Parathyroid adenoma (tissue), 2 donors: ENCODE measurements at regions not wholly inside any gene's neighbourhood (a gene's known extent, or its start where the extent isn't known, plus 50 kb on each side); places are given as distances from the start of the nearest gene placed in this dataset.
"Not testable (repeated sequence)": the region's sequence is repeated elsewhere in the genome, so short reads cannot be mapped to it uniquely, and the experiment has no call there.

Experiments used
- H2AFZ ChIP-seq: fragments of 300-600 bp; sonication (generic); one replicate; pipeline ENCODE4 v1.7.0; 2017; ENCODE audit warnings: antibody characterized with exemption, mild to moderate bottlenecking
- H3K27ac ChIP-seq: fragments of 300-600 bp; sonication (generic); one replicate; pipeline ENCODE4 v1.7.0; 2017
- H3K27me3 ChIP-seq: fragments of 300-600 bp; sonication (generic); one replicate; pipeline ENCODE4 v1.7.0; 2017; ENCODE audit warnings: low read length; ENCODE audit not compliant: control insufficient read depth, insufficient read depth
- H3K36me3 ChIP-seq: fragments of 300-600 bp; sonication (generic); one replicate; pipeline ENCODE4 v1.7.0; 2017; ENCODE audit warnings: low read length; ENCODE audit not compliant: control insufficient read depth, insufficient read depth
- H3K4me1 ChIP-seq: fragments of 300-600 bp; sonication (generic); one replicate; pipeline ENCODE4 v1.7.0; 2017; ENCODE audit warnings: control low read depth
- H3K4me2 ChIP-seq: fragments of 300-600 bp; sonication (generic); one replicate; pipeline ENCODE4 v1.7.0; 2017; ENCODE audit warnings: low read length
- H3K4me3 ChIP-seq: fragments of 300-600 bp; sonication (generic); one replicate; pipeline ENCODE4 v1.7.0; 2017; ENCODE audit warnings: low read depth, low read length
- H3K79me2 ChIP-seq: fragments of 300-600 bp; sonication (generic); one replicate; pipeline ENCODE4 v1.7.0; 2017; ENCODE audit warnings: control low read depth
- H3K9ac ChIP-seq: fragments of 300-600 bp; sonication (generic); one replicate; pipeline ENCODE4 v1.7.0; 2017; ENCODE audit warnings: mild to moderate bottlenecking
- H3K9me3 ChIP-seq: fragments of 300-600 bp; sonication (generic); one replicate; pipeline ENCODE4 v1.7.0; 2017; ENCODE audit warnings: low read length; ENCODE audit not compliant: control insufficient read depth
- TF ChIP-seq, protein P1 (sequence below): fragments of 300-600 bp; sonication (generic); IDR thresholded peaks from one replicate; pipeline ENCODE4 v1.7.0; 2017; ENCODE audit warnings: antibody characterized with exemption, mild to moderate bottlenecking
- donor health status: primary hyperparathyroidism.

DNA sequence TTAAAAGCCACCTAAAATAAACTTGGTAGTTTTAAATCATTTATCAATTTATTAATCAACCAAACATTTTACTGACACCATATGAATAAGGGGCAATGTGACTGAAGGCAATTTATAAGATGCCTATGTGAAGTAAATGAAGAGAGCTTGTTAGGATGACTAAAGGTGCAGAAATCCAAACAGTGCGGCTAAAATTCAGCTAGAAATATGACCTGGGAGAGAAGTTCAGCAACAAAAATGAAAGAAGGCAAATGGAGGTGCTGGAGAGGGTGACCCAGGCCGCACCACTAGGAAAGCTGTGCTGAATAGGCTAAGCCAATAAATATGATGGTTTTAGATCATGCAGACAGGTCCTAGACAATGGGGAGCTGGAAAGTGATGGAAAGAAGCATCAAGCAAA is 403.7 kb downstream of the BTG1 start:
- Histone ChIP-seq H3K4me3 (no peak overlapping the region), H3K4me2 (no peak overlapping the region), H3K4me1 (no peaks in the 10 kb centered on the region), H3K79me2 (no peaks in the 10 kb centered on the region), H3K27ac (no peak overlapping the region), H2AFZ (no peak overlapping the region), H3K27me3 (no peaks in the 10 kb centered on the region), H3K36me3 (no peaks in the 10 kb centered on the region), H3K9me3 (no peaks in the 10 kb centered on the region), H3K9ac (no peak overlapping the region)
- TF ChIP-seq, protein P1, sequence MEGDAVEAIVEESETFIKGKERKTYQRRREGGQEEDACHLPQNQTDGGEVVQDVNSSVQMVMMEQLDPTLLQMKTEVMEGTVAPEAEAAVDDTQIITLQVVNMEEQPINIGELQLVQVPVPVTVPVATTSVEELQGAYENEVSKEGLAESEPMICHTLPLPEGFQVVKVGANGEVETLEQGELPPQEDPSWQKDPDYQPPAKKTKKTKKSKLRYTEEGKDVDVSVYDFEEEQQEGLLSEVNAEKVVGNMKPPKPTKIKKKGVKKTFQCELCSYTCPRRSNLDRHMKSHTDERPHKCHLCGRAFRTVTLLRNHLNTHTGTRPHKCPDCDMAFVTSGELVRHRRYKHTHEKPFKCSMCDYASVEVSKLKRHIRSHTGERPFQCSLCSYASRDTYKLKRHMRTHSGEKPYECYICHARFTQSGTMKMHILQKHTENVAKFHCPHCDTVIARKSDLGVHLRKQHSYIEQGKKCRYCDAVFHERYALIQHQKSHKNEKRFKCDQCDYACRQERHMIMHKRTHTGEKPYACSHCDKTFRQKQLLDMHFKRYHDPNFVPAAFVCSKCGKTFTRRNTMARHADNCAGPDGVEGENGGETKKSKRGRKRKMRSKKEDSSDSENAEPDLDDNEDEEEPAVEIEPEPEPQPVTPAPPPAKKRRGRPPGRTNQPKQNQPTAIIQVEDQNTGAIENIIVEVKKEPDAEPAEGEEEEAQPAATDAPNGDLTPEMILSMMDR, result no peak

GRCh38 chr12:91733846-91734245 is 411.8 kb downstream of the BTG1 start:
- H3K9me3 ChIP-seq, H3K4me1 ChIP-seq, H3K27ac ChIP-seq, H3K36me3 ChIP-seq, H3K4me3 ChIP-seq, H2AFZ ChIP-seq, H3K79me2 ChIP-seq, H3K4me2 ChIP-seq, H3K9ac ChIP-seq, H3K27me3 ChIP-seq: not testable (repeated sequence)

GRCh38 chr12:91732086-91732485 is 413.6 kb downstream of the BTG1 start:
- H3K9ac ChIP-seq, result no peak overlapping the region
- H3K4me3 ChIP-seq, result no peak overlapping the region
- no peaks in the 10 kb centered on the region for H3K27me3 ChIP-seq
- no peak overlapping the region for H2AFZ ChIP-seq
- H3K4me1 ChIP-seq, result no peaks in the 10 kb centered on the region
- no peak overlapping the region for H3K27ac ChIP-seq
- H3K9me3 ChIP-seq, result no peaks in the 10 kb centered on the region
- H3K79me2 ChIP-seq, result no peaks in the 10 kb centered on the region
- TF ChIP-seq, protein P1, result no peak
- H3K36me3 ChIP-seq, result no peaks in the 10 kb centered on the region
- no peak overlapping the region for H3K4me2 ChIP-seq

DNA sequence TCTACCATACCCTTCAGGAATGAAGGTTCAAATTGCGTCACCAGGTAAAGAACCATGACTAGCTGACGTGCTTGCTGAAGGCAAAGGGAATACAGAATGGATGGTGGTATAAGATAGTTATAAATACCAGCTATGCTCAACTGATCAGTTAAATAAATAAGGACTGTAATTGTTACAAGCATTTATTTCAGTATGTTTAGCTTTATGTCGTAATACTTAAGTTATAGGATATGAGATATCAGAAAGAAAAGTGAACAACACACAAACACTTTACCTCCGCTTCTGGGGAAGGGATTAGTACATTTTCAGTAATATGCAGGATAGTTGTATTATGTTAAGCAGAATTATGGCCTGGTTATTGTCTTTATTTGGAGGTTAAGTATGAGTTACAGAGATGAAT is 416.1 kb downstream of the BTG1 start:
- no peaks in the 10 kb centered on the region for H3K27me3 ChIP-seq
- H3K4me1 ChIP-seq, result no peaks in the 10 kb centered on the region
- no peak overlapping the region for H3K4me3 ChIP-seq
- no peaks in the 10 kb centered on the region for H3K36me3 ChIP-seq
- H3K4me2 ChIP-seq, result no peak overlapping the region
- H2AFZ ChIP-seq, result no peak overlapping the region
- H3K27ac ChIP-seq, result no peak overlapping the region
- no peaks in the 10 kb centered on the region for H3K9me3 ChIP-seq
- TF ChIP-seq, protein P1, result no peak
- no peaks in the 10 kb centered on the region for H3K79me2 ChIP-seq
- no peak overlapping the region for H3K9ac ChIP-seq

- Histone ChIP-seq H3K27me3 (no peaks in the 10 kb centered on the region), H3K79me2 (no peaks in the 10 kb centered on the region), H2AFZ (no peak overlapping the region), H3K9ac (no peak overlapping the region), H3K4me2 (no peak overlapping the region), H3K4me3 (no peak overlapping the region), H3K9me3 (no peaks in the 10 kb centered on the region), H3K27ac (no peak overlapping the region), H3K4me1 (no peaks in the 10 kb centered on the region), H3K36me3 (no peaks in the 10 kb centered on the region)
- TF ChIP-seq, protein P1, result no peak
Measured at GRCh38 chr12:91723191-91723590, 422.5 kb downstream of the BTG1 start.
